ENCODE measurements at regions not wholly inside any gene's neighbourhood (a gene's known extent, or its start where the extent isn't known, plus 50 kb on each side); places are given as distances from the start of the nearest gene placed in this dataset.
"Not testable (repeated sequence)": the region's sequence is repeated elsewhere in the genome, so short reads cannot be mapped to it uniquely, and the experiment has no call there.

DNA sequence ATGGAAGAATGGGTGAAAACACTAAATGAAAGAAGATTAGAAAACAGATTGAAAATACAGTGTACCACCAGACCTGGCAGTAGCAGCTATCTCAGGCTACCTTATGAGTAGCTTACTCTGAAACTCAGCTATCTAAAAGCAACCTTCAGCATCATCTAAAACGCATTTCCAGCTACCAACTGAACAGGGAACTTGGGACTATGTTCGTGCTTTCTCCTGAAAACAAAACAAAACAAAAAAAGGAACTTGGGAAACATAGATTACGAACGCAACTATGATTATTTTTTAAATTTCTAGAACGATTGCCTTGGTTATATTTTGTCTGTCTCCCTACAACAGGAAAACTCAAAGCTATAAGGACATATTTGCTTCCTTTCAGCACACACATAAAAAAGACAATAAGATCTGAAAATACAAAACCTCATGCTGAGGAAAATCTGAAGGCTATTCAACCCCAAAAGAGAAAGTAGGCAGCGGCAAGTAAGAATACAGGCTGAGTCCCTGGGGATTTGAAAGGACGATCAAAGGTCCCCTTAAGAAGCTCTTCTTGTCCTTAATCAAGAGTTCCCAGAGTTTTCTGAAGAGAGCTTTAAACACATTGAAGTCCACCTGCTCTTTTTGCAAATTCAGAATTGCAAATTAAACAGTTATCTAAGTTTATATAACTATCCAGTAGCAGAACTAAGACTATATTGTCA, 53.4 kb downstream of the OR2K2 start:
- DNase-seq (ENCODE audit: low read depth in 2 of 2) = no peak

DNA sequence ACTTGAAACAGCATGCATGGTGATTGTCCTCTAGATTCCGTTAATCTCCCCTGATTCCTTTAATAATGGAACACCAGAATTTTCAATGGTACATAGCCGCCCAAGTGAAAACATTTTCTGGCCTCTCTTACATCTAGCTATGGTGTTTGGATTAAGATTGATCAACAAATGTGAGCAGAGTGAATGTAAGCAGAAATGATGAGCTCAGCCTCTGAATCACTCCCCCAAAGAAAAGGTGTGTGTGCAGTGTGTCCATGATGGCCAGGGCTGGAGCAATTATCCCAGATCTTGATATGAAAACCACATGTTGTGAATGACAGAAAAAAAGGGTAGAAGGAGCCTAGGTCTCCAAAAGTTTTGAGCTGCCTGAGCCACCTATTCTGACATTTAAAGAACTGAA, 55.3 kb downstream of the OR2K2 start:
- DNase-seq (ENCODE audit: low read depth in 2 of 2) = no peak

GRCh38 chr9:111272581-111272980, 57.4 kb downstream of the OR2K2 start:
- no peak for DNase-seq (ENCODE audit: low read depth in 2 of 2)

DNA sequence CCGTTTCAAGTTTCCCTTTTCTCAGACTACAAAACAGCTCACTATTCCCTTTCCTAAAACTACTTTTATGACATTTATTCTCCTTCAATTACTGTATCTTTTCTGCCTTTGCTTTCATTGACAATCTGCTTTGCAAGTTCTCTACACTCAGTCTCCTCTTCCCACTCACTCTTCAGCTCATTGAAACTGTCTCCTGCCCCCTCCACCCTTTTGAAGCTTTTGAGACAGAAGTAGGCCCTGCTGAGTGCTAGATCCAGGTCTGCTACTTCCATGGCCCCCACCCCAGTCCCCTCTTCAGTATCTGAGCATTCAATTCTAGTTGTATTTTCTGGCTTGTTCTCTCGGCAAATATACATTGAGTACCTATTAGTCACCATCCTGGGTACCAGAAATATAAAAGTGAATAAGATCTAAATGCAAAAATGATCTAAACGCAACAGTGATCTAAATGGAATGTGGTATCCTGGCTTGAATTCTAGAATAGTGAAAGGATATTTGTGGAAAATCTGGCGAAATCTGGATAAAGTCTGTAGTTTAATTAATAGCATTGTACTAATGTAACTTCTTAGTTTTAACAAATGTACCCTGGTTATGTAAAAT, 58.4 kb downstream of the OR2K2 start:
- peak in 1 of 2 experiments; percentile 13 for DNase-seq (ENCODE audit: low read depth in 2 of 2)

GRCh38 chr9:111271047-111271446, 59.0 kb downstream of the OR2K2 start:
- no peak for DNase-seq (ENCODE audit: low read depth in 2 of 2)

DNA sequence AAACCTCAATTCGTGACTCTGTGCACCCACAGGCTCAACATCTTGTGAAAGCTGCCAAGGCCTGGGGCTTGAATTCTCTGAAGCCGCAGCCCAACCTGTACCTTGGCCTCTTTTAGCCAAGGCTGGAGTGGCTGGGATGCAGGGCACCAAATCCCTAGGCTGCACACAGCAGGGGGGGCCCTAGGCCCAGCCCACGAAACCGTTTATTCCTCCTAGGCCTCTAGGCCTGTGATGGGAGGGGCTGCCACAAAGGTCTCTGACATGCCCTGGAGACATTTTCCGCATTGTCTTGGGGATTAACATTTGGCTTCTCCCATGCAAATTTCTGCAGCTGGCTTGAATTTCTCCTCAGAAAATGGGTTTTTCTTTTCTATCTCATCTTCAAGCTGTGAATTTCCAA, 64.0 kb downstream of the OR2K2 start:
- not testable (repeated sequence) for DNase-seq (ENCODE audit: low read depth in 2 of 2)

GRCh38 chr9:111263116-111263515, 66.9 kb downstream of the OR2K2 start:
- no peak for DNase-seq (ENCODE audit: low read depth in 2 of 2)

DNA sequence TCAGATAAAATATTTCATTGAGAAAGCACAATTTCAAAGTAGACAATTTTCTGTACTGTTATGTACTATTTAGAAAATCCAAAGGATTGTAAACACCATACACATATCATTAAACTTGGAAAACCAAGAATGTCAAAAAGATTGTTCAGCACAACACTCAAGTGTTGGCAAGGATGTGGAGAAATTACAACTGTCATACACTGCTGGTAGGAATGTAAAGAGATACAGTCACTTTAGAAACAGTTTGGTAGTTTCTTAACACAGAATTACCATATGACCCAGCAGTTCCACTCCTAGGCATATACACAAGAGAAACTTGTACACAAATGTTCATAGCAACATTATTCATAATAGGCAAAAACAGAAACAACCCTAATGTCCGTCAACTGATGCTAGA, 71.2 kb downstream of the OR2K2 start:
- DNase-seq (ENCODE audit: low read depth in 2 of 2) = no peak

DNA sequence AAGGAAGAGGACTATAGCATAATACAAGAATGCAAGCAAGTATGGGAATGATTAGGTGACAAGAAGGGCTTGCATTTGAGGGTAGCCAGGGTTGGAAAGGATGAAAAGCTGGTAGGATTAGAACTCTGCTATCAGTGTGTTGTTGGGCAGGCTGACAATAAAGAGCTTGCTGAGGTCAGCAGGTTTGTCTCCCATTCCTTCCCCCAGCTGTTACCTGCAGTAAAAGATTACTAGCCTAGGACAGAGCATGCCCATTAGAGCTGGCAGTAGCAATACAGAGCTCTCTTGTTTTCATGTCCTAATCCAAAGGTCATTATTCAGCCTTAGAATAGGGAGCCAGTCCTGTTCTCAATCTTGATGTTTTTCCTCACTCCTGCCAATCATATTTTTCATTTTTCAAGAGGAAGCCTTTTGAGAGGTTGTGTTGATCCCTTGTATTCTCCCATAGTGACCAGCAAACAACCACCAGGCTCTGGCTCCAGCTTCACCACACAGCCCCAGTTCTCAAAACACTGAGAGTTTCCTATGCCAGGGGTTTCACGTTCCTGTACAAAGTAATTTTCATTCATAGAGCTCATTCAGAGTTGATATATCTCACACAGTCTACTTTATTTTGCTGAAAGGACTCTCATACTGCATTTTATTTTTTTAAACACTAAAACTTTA, 71.7 kb downstream of the OR2K2 start:
- no peak for DNase-seq (ENCODE audit: low read depth in 2 of 2)

- no peak for DNase-seq (ENCODE audit: low read depth in 2 of 2)
Observed at GRCh38 chr9:111253742-111254437, 76.1 kb downstream of the OR2K2 start.

DNA sequence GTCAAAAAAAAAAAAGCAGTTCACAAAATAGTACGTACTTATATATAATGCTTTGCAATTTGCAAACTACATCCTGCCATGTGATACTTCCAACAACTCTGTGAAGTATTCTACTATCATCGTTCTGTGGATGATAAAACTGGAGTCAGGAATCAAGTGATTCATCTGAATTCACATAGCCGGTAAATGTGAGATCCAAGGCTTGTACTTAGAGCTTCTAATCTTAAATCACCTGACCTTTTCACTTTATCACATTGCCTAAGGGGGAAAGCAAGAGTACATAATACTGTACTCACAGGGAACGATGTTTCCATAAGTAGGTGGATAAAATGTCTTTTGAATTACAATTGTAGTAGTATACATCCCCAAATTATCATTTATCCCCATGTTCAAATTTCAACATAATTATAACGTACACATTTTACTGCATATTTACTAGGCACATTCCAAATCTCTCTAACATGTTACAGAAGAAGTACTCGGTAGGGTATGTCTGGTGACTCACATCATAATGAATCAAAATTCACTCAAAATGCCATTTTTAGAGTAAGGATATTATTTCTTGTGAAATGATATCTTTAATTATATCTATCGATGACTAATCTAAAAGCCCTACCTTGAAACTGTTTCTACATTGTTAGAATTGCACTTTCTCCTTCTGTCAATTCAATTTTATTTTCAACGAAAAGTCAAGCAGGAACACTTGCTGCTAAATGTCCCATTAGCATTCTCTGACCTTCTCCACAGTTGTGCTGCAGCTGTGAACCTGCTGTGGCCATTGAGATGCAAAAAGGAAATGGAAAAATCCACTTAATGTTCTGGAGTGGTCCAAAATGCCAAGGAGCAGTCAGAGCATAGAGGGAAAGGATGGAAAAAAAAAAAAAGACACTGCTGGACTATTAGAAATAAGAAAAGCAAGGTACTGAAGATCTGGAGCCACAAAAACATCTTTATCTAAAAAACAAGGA, 78.9 kb downstream of the OR2K2 start:
- DNase-seq (ENCODE audit: low read depth in 2 of 2) = no peak

GRCh38 chr9:111237447-111237846, 92.6 kb downstream of the OR2K2 start:
- DNase-seq (ENCODE audit: low read depth in 2 of 2) = no peak

- no peak for DNase-seq (ENCODE audit: low read depth in 2 of 2)
Observed at GRCh38 chr9:111236332-111236731, 93.7 kb downstream of the OR2K2 start.

DNA sequence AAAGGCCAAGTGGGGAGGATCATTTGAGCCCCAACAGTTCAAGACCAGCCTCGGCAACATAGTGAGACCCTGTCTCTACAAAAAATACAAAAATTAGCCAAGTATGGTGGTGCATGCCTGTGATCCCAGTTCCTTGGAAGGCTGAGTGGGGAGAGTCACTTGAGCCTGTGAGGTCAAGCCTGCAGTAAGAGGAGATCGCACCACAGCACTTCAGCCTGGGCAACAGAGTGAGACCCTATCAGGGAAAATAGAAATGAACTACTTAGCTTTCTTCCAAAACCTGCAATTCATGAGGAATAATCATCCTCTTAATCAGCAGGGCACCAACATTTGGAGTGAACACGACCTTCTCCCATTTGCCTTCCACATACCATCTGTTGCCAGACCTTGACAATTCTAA, 96.1 kb downstream of the OR2K2 start:
- DNase-seq (ENCODE audit: low read depth in 2 of 2) = no peak

DNA sequence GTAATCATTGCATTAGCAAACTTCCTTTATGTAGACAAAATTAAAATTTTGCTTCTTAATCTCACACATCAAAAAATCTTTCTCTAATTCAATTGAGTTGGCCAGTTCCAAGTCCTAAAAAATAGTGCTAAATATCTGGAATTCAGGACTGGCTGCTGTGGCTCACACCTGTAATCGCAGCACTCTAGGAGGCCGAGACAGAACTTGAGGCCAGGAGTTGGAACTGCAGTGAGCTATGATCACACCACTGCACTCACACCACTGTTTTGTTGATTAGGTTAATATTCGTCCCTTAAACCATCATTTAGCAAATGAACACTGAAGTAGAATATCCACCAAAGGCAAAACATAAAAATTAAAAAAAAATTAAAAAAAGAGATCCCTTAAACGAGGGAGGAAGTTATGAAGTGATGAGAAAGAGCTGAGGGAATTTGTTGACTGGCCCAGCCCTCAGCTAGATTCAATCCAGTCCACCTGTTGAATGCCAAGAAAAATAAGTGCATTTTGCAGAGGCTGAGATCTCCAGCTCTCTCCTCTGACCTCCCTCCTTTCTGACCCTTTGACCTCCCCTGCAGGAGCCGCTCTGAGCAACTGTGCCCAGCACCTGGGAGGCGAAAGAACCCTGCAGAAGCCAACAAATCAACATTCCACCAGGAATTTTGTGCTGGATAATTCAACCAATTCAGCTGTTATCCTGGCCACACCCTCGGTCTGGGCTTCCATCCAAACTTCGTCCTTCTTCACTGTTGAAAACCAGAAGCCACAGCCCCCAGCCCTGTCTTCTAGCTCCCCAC, 96.8 kb downstream of the OR2K2 start:
- peak; percentile 4 to 5 for DNase-seq (ENCODE audit: low read depth in 2 of 2)

DNA sequence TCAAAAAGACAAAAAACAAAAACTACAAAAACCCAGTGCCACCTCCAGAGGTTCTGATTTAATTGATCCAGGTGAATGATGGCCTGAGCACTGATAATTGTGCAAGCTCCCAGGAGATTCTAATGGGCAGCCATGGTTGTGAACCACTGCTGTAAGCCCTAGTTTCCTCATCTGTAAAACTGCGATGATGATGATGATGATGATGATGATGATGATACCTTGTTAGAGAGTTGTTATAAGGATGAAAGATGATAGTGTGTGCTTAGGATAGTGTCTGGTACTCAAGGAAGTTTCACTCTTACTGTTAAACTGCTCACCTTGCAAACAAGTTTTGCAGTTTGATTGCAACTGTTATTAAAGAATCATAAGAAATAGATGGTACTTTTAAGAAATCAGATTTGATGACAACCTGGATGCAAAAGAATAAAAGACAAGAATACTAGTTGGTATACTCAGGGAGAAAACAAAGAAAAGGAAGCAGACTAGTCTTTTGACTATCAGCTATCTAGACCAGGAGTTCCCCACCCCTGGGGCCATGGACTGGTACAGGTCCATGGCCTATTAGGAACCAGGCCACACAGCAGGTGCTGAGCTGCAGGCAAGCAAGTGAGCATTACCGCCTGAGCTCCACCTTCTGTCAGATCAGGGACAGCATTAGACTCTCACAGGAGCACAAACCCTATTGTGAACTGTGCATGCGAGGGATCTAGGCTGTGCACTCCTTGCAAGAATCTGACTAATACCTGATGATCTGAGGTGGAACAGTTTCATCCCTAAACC, 98.0 kb downstream of the OR2K2 start:
- DNase-seq (ENCODE audit: low read depth in 2 of 2) = no peak

GRCh38 chr9:111222757-111223156, 107.3 kb downstream of the OR2K2 start:
- no peak for DNase-seq (ENCODE audit: low read depth in 2 of 2)

DNA sequence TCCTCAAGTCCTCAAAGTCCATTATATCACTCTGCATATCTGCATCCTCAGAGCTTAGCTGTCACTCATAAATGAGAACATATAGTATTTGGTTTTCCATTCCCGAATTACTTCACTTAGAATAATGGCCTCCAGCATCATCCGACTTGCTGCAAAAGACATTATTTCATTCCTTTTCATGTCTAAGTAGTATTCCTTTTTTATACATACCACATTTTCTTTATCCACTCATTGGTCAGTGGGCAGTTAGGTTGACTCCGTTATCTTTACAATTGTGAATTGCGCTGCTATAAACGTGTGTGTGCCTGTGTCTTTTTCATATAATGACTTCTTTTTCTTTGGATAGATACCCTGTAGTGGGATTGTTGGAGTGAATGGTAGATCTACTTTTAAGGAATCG, 117.2 kb downstream of the OR2K2 start:
- no peak for DNase-seq (ENCODE audit: low read depth in 2 of 2)

- DNase-seq (ENCODE audit: low read depth in 2 of 2) = no peak
Observed at GRCh38 chr9:111198936-111199335, 131.1 kb downstream of the OR2K2 start.

GRCh38 chr9:111197256-111197655, 132.8 kb downstream of the OR2K2 start:
- DNase-seq (ENCODE audit: low read depth in 2 of 2) = no peak

Measured in fibroblast of skin of left biceps (primary cell).